ENCODE measurements at regions not wholly inside any gene's neighbourhood (a gene's known extent, or its start where the extent isn't known, plus 50 kb on each side); places are given as distances from the start of the nearest gene placed in this dataset.

DNA sequence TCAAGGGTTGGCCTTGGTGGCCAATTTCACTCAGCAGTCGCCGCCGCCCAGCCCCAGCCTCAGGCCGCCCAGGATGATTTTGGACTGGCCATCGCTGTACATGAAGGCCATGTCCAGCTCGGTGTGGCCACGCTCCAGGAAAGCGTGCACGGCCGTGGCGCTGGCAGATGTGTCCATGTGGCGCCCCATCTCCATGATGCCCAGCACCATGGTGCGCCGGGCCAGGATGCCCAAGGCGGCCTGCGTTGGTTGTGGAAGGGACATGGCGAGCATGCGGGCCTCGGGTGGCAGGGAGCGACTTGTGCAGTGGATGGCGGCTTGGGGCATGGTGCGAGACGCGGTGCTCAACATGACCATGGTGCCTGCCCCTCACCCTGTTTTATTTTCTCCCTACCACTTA lies 55.4 kb downstream of the ZCCHC12 start:
- intact Hi-C loops (cut with DNase I; ENCODE audit: low total_unique reads) (no loop called here), in situ Hi-C loops (cut with MboI; ENCODE audit: low sequenced_read_pairs in 4 of 4) (loop anchor here in 1 of 4 donors (10.0 kb wide), 1 partner anchor 96 kb away; the partner anchor contains the start of gene LONRF3)
- Histone ChIP-seq H3K9me3 (no peaks in the 10 kb centered on the region), H3K36me3 (no peaks in the 10 kb centered on the region), H3K4me3 (no peak overlapping the region), H3K27ac (no peak overlapping the region), H3K4me1 (no peaks in the 10 kb centered on the region), H3K27me3 (no peaks in the 10 kb centered on the region)
- TF ChIP-seq POLR2A (IDR thresholded peaks at IDR 0.05), result no peak
- TF ChIP-seq, protein P1, sequence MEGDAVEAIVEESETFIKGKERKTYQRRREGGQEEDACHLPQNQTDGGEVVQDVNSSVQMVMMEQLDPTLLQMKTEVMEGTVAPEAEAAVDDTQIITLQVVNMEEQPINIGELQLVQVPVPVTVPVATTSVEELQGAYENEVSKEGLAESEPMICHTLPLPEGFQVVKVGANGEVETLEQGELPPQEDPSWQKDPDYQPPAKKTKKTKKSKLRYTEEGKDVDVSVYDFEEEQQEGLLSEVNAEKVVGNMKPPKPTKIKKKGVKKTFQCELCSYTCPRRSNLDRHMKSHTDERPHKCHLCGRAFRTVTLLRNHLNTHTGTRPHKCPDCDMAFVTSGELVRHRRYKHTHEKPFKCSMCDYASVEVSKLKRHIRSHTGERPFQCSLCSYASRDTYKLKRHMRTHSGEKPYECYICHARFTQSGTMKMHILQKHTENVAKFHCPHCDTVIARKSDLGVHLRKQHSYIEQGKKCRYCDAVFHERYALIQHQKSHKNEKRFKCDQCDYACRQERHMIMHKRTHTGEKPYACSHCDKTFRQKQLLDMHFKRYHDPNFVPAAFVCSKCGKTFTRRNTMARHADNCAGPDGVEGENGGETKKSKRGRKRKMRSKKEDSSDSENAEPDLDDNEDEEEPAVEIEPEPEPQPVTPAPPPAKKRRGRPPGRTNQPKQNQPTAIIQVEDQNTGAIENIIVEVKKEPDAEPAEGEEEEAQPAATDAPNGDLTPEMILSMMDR (IDR thresholded peaks at IDR 0.05 in 4 of 5, conservative IDR thresholded peaks at IDR 0.05 in 1 of 5), result no peak
- no peak for DNase-seq
- no peak for ATAC-seq

DNA sequence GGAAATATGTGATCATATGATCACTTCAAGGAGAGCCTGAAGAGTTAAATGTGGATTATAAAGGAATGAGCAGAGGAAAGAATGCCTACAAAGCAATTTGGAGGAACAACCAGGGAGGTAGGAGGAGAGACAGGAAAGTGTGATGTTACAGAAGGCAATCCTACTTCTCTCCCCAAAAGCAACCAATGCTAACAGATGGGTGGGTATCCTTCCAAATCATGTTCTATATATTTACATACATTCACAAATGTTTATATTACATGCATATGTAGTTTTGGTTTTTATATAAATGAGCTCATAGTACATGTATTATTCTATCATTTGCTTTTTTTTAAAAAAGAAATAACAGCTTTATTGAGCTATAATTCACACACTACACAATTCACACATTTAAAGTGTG lies 56.0 kb downstream of the ZCCHC12 start:
- TF ChIP-seq POLR2A (IDR thresholded peaks at IDR 0.05), result no peak
- TF ChIP-seq, protein P1 (IDR thresholded peaks at IDR 0.05 in 4 of 5, conservative IDR thresholded peaks at IDR 0.05 in 1 of 5), result no peak
- DNase-seq, result no peak

DNA sequence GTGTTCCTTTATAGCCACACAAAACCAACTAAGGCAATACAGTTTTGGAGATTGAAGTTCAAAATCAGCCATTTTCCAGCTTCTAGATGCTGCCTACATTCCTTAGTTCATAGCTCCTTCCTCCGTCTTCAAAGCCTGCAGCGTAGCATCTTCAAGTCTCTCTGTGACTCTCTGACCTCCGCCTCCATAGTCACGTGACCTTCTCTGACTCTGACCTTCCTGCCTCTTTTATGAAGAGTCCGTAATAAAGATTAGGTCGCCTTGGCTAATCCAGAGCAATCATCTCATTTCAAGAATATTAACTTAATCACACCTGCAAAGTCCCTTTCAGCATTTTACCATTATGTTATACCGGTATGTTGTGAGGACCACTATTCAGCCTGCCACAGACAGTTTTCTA lies 60.4 kb downstream of the ZCCHC12 start:
- H3K9me3 ChIP-seq, result no peaks in the 10 kb centered on the region
- intact Hi-C loops (cut with DNase I; ENCODE audit: low total_unique reads) (no loop called here), in situ Hi-C loops (cut with MboI; ENCODE audit: low sequenced_read_pairs in 4 of 4) (no loop called here)
- H3K4me1 ChIP-seq, result no peaks in the 10 kb centered on the region
- H3K27me3 ChIP-seq, result no peaks in the 10 kb centered on the region
- no peak overlapping the region for H3K27ac ChIP-seq
- H3K36me3 ChIP-seq, result no peaks in the 10 kb centered on the region
- no peak overlapping the region for H3K4me3 ChIP-seq
- ATAC-seq (no peak), DNase-seq (no peak)
- TF ChIP-seq POLR2A (IDR thresholded peaks at IDR 0.05), result no peak
- TF ChIP-seq, protein P1 (IDR thresholded peaks at IDR 0.05 in 4 of 5, conservative IDR thresholded peaks at IDR 0.05 in 1 of 5), result no peak

More for the DNA sequence above, 56.0 kb downstream of the ZCCHC12 start:
- no peak for ATAC-seq
- Histone ChIP-seq H3K27ac (no peak overlapping the region), H3K9me3 (no peaks in the 10 kb centered on the region), H3K27me3 (no peaks in the 10 kb centered on the region), H3K4me3 (no peak overlapping the region), H3K36me3 (no peaks in the 10 kb centered on the region), H3K4me1 (no peaks in the 10 kb centered on the region)
- intact Hi-C loops (cut with DNase I; ENCODE audit: low total_unique reads), result no loop called here
- in situ Hi-C loops (cut with MboI; ENCODE audit: low sequenced_read_pairs in 4 of 4), result loop anchor here in 1 of 4 donors (10.0 kb wide), 1 partner anchor 95 kb away; the partner anchor contains the start of gene LONRF3

DNA sequence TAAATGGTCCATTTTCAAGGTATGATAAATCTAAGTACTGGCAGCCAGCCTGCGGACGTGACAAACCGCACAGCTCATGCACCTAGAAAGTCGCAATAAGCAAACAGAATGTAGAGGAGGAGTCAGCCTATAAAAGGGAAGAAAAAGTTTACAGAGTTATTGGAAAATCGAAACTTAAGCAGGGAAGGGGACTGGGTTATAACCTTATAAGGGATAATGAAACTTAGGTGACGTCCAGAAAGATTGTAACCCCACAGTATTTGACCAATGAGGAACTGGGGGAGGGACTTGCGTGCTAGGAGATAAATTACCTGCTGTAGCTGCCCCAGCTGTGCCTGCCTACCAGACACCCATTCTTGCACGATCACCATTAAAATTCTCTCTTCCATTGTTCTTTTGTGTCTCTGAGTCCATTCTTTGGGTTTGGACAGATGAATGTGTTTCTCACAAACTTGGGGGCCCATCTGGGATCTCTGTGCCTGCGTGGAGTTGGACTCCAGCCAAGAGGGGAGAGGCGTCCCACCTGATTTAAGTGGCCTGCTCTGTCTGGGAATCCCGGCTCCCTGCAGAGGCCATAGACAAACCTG lies 61.0 kb downstream of the ZCCHC12 start:
- intact Hi-C loops (cut with DNase I; ENCODE audit: low total_unique reads) (no loop called here), in situ Hi-C loops (cut with MboI; ENCODE audit: low sequenced_read_pairs in 4 of 4) (no loop called here)
- Histone ChIP-seq H3K4me1 (no peaks in the 10 kb centered on the region), H3K27ac (no peak overlapping the region), H3K9me3 (no peaks in the 10 kb centered on the region), H3K27me3 (no peaks in the 10 kb centered on the region), H3K4me3 (no peak overlapping the region), H3K36me3 (no peaks in the 10 kb centered on the region)
- no peak for DNase-seq
- ATAC-seq, result no peak
- TF ChIP-seq, protein P1 (IDR thresholded peaks at IDR 0.05 in 4 of 5, conservative IDR thresholded peaks at IDR 0.05 in 1 of 5), result no peak
- TF ChIP-seq POLR2A (IDR thresholded peaks at IDR 0.05), result no peak

DNA sequence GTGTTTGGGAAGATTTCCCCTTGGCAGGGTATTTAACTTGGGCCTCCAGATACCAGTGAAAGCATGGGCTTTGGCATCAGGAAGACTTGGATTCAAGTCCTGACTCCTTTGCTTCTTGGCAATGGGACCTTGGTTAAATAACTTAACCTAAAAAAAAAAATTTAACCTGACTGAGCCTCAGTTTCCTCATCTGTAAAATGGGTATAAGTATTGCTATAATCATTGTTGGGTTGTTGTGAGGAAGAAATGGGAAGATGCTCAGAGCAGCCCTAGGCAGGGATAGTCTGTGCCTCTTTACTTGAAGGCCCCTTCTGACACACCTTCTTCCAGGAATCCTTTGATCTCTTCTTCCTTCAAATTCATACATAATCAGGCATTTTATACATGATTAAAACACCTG lies 70.3 kb downstream of the ZCCHC12 start:
- no peaks in the 10 kb centered on the region for H3K4me1 ChIP-seq
- DNase-seq (no peak), ATAC-seq (no peak)
- no peaks in the 10 kb centered on the region for H3K36me3 ChIP-seq
- H3K27ac ChIP-seq, result no peak overlapping the region
- TF ChIP-seq POLR2A (IDR thresholded peaks at IDR 0.05), result no peak
- TF ChIP-seq, protein P1 (IDR thresholded peaks at IDR 0.05 in 4 of 5, conservative IDR thresholded peaks at IDR 0.05 in 1 of 5), result no peak
- no peaks in the 10 kb centered on the region for H3K27me3 ChIP-seq
- no peak overlapping the region for H3K4me3 ChIP-seq
- H3K9me3 ChIP-seq, result no peaks in the 10 kb centered on the region
- in situ Hi-C loops (cut with MboI; ENCODE audit: low sequenced_read_pairs in 4 of 4) (no loop called here), intact Hi-C loops (cut with DNase I; ENCODE audit: low total_unique reads) (no loop called here)
